A549 (cell line): ENCODE measurements at regions not wholly inside any gene's neighbourhood (a gene's known extent, or its start where the extent isn't known, plus 50 kb on each side); places are given as distances from the start of the nearest gene placed in this dataset.

Experiments used
- ATAC-seq, 2 experiments: fragments of 200-7000 bp in 1 of 2; fragments of >200 bp in 1 of 2; cut with Nextera tagmentation in 1 of 2; cut with Tn5 transposase in 1 of 2; 3 replicates each; pipeline versions ENCODE4 v1.8.0 to v1.9.1; 2018 to 2020; ENCODE audit warnings: mild to moderate bottlenecking in 1 of 2, moderate library complexity in 1 of 2
- CTCF ChIA-PET: fragments of 300-600 bp; sonication (Branson Sonifier 250); formaldehyde crosslinking; extraction: SDS; loops from one replicate; lab custom pipeline; 2021; ENCODE audit warnings: antibody characterized with exemption, inconsistent platforms; lab: Yijun Ruan, JAX
- POLR2A ChIA-PET: fragments of 350-600 bp; formaldehyde crosslinking; extraction: SDS; loops from one replicate; lab custom pipeline; 2021; ENCODE audit warnings: antibody characterized with exemption, inconsistent platforms; lab: Yijun Ruan, JAX
- DNase-seq, 2 experiments: peaks; one replicate each; pipeline versions ENCODE4 v3.0.0 to v3.0.0-alpha.2; 2011 to 2016; ENCODE audit warnings: low read depth in 1 of 2, low spot score in 1 of 2
- FAIRE-seq: peaks from 2 replicates; lab custom pipeline; 2011; peaks lifted over from hg19 to GRCh38; lab: Jason Lieb, UNC
- H3K27ac ChIP-seq, 2 experiments: fragments of >200 bp; sonication (Bioruptor Twin); formaldehyde crosslinking; 3 replicates each; pipeline ENCODE4 v1.5.1; 2016 to 2017
- H3K4me1 ChIP-seq: fragments of >200 bp; sonication (Bioruptor Twin); formaldehyde crosslinking; 3 replicates; pipeline ENCODE4 v1.6.1; 2016
- H3K4me2 ChIP-seq: fragments of >200 bp; sonication (Bioruptor Twin); formaldehyde crosslinking; 3 replicates; pipeline ENCODE4 v1.6.1; 2016
- H3K4me3 ChIP-seq: fragments of >200 bp; sonication (Bioruptor Twin); formaldehyde crosslinking; 3 replicates; pipeline ENCODE4 v1.5.1; 2016
- H3K9me3 ChIP-seq: fragments of >200 bp; sonication (Bioruptor Twin); formaldehyde crosslinking; 3 replicates; pipeline ENCODE4 v1.6.1; 2016
- CBX2 ChIP-seq: fragments of 200-600 bp; sonication (generic); IDR thresholded peaks from 2 replicates; pipeline ENCODE4 v1.6.1; 2016; ENCODE audit warnings: low read depth, mild to moderate bottlenecking, borderline replicate concordance
- CEBPB ChIP-seq, 2 experiments: fragments of >200 bp in 1 of 2; sonication (Bioruptor Twin) in 1 of 2; formaldehyde crosslinking in 1 of 2; IDR thresholded peaks; 2 replicates each; pipeline ENCODE4 v1.6.1; 2012 to 2016
- CHD2 ChIP-seq: fragments of 150-350 bp; IDR thresholded peaks from 2 replicates; pipeline ENCODE4 v1.6.1; 2014; ENCODE audit warnings: low read length; ENCODE audit not compliant: partially characterized antibody
- CHD4 ChIP-seq: fragments of 200-600 bp; sonication (generic); IDR thresholded peaks from 2 replicates; pipeline ENCODE4 v1.6.1; 2016; ENCODE audit warnings: antibody characterized with exemption, mild to moderate bottlenecking, borderline replicate concordance
- CTCF ChIP-seq: fragments of >200 bp; sonication (Bioruptor Twin); formaldehyde crosslinking; IDR thresholded peaks from 3 replicates; pipeline ENCODE4 v1.5.1; 2016
- EHF ChIP-seq: fragments of 250-450 bp; sonication (Bioruptor Pico); IDR thresholded peaks from 2 replicates; pipeline ENCODE4 v1.5.0; 2020; ENCODE audit warnings: mild to moderate bottlenecking
- EHMT2 ChIP-seq: fragments of 200-600 bp; sonication (generic); IDR thresholded peaks from 2 replicates; pipeline ENCODE4 v1.6.1; 2016; ENCODE audit warnings: antibody characterized with exemption, low read depth, mild to moderate bottlenecking, moderate library complexity
- ELK1 ChIP-seq: fragments of 150-350 bp; IDR thresholded peaks from 2 replicates; pipeline ENCODE4 v1.6.1; 2014; ENCODE audit warnings: low read depth, mild to moderate bottlenecking, low read length
- EP300 ChIP-seq, 2 experiments: fragments of >200 bp; sonication (Bioruptor Twin); formaldehyde crosslinking; IDR thresholded peaks; 2 replicates in 1 of 2; 3 replicates in 1 of 2; pipeline ENCODE4 v1.6.1; 2016 to 2017
- FOSL2 ChIP-seq, 2 experiments: fragments of 450-650 bp in 1 of 2; fragments of >200 bp in 1 of 2; sonication (Bioruptor Twin) in 1 of 2; formaldehyde crosslinking; IDR thresholded peaks; 2 replicates each; pipeline versions ENCODE4 v1.5.0 to v1.6.1; 2016 to 2020; ENCODE audit warnings: mild to moderate bottlenecking in 1 of 2, moderate library complexity in 1 of 2
- GATA3 ChIP-seq: IDR thresholded peaks from 2 replicates; pipeline ENCODE4 v1.6.1; 2012; ENCODE audit warnings: borderline replicate concordance
- HDAC2 ChIP-seq: fragments of 200-600 bp; sonication (generic); IDR thresholded peaks from 2 replicates; pipeline ENCODE4 v1.6.1; 2016
- HMGXB4 ChIP-seq: fragments of 250-450 bp; sonication (Bioruptor Pico); IDR thresholded peaks from 2 replicates; pipeline ENCODE4 v1.5.0; 2021; ENCODE audit warnings: mild to moderate bottlenecking, moderate library complexity, borderline replicate concordance
- HOXB5 ChIP-seq: fragments of 250-450 bp; sonication (Bioruptor Pico); IDR thresholded peaks from 2 replicates; pipeline ENCODE4 v1.5.0; 2020; ENCODE audit warnings: mild to moderate bottlenecking, moderate library complexity
- MYC ChIP-seq: IDR thresholded peaks from 2 replicates; pipeline ENCODE4 v1.6.1; 2012; ENCODE audit warnings: mild to moderate bottlenecking, inconsistent platforms, low read length, improper control_type of control experiment, borderline replicate concordance
- NPAS2 ChIP-seq: fragments of 250-450 bp; sonication (Bioruptor Pico); IDR thresholded peaks from 2 replicates; pipeline ENCODE4 v1.8.0; 2022; ENCODE audit warnings: mild to moderate bottlenecking, moderate library complexity, borderline replicate concordance
- RAD21 ChIP-seq, 2 experiments: fragments of >200 bp in 1 of 2; sonication (Bioruptor Twin) in 1 of 2; formaldehyde crosslinking in 1 of 2; IDR thresholded peaks in 1 of 2; conservative IDR thresholded peaks in 1 of 2; 2 replicates in 1 of 2; 3 replicates in 1 of 2; pipeline ENCODE4 v1.6.1; 2012 to 2018; ENCODE audit warnings: inconsistent platforms in 1 of 2
- RCOR1 ChIP-seq: fragments of 150-350 bp; IDR thresholded peaks from 2 replicates; pipeline ENCODE4 v1.6.1; 2014; ENCODE audit warnings: antibody characterized with exemption, low read length, low read depth
- RFX5 ChIP-seq: fragments of 450-650 bp; IDR thresholded peaks from 2 replicates; pipeline ENCODE4 v1.7.1; 2014; ENCODE audit warnings: antibody characterized with exemption, mild to moderate bottlenecking, moderate library complexity
- RNF2 ChIP-seq: fragments of 200-600 bp; sonication (generic); IDR thresholded peaks from 2 replicates; pipeline ENCODE4 v1.6.1; 2016; ENCODE audit warnings: low read depth, mild to moderate bottlenecking, antibody characterized with exemption, moderate library complexity, borderline replicate concordance
- SMC3 ChIP-seq: fragments of >200 bp; sonication (Bioruptor Twin); formaldehyde crosslinking; IDR thresholded peaks from 3 replicates; pipeline ENCODE4 v1.6.1; 2018; ENCODE audit warnings: inconsistent platforms
- ZC3H11A ChIP-seq: fragments of 450-650 bp; IDR thresholded peaks from 2 replicates; pipeline ENCODE4 v1.6.1; 2014; ENCODE audit warnings: antibody characterized with exemption, mild to moderate bottlenecking
- ZFP36 ChIP-seq: fragments of 450-650 bp; IDR thresholded peaks from 2 replicates; pipeline ENCODE4 v1.6.1; 2014; ENCODE audit warnings: borderline replicate concordance; ENCODE audit not compliant: partially characterized antibody
- WGBS: methylation state at CpG from one replicate; pipeline ENCODE4 v1.1.6; 2017; ENCODE audit errors: missing lambda C conversion rate; 5-methylcytosine and 5-hydroxymethylcytosine counted together
- TF ChIP-seq, protein P1 (sequence below): fragments of >200 bp; sonication (Bioruptor Twin); formaldehyde crosslinking; IDR thresholded peaks from 2 replicates; pipeline ENCODE4 v1.6.1; 2016
- TF ChIP-seq, protein P2 (sequence below): IDR thresholded peaks from 2 replicates; pipeline ENCODE4 v1.6.1; 2012

DNA sequence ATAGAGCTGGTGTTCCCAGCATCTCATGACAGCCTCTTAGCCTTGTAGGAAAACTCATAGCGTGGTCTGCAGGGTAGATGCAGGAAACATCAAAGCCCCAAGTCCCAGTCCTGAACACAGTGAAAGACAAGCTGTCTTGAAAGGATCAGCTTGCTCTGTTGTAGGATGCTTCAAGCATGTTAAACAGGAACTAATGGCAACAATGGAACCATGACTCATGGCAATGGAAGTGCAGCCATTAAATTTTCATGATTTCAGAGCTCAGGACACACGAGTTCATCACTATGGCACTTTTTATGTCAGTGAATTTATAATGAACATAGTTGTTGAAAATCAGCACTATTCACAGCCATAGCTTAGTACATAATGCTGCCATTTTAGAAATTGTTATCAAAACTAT is 367.7 kb downstream of the KIF16B start:
- ChIA-PET CTCF (interaction anchor here (1.0 kb wide), 1 partner anchor 270 kb away, joined by 4 read pairs; no protein-coding TSS in a partner anchor), POLR2A (no interaction called here)
- Histone ChIP-seq H3K4me1 (no peaks in the 10 kb centered on the region), H3K27ac (no peak overlapping the region), H3K4me3 (no peak overlapping the region), H3K9me3 (no peaks in the 10 kb centered on the region), H3K4me2 (no peak overlapping the region)
- TF ChIP-seq ZFP36, result no peak
- no peak for TF ChIP-seq MYC
- TF ChIP-seq RAD21 (conservative IDR thresholded peaks at IDR 0.05 in 1 of 2, IDR thresholded peaks at IDR 0.05 in 1 of 2), result no peak
- no peak for TF ChIP-seq CHD2
- TF ChIP-seq EP300 (IDR thresholded peaks at IDR 0.05), result no peak
- TF ChIP-seq GATA3, result no peak
- no peak for TF ChIP-seq CHD4
- TF ChIP-seq HOXB5 (CRISPR knock-in tag), result no peak
- no peak for TF ChIP-seq CEBPB (IDR thresholded peaks at IDR 0.05)
- TF ChIP-seq ZC3H11A, result no peak
- TF ChIP-seq, protein P1, sequence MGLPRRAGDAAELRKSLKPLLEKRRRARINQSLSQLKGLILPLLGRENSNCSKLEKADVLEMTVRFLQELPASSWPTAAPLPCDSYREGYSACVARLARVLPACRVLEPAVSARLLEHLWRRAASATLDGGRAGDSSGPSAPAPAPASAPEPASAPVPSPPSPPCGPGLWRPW, result no peak
- TF ChIP-seq, protein P2, sequence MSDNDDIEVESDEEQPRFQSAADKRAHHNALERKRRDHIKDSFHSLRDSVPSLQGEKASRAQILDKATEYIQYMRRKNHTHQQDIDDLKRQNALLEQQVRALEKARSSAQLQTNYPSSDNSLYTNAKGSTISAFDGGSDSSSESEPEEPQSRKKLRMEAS, result no peak
- no peak for TF ChIP-seq FOSL2 (IDR thresholded peaks at IDR 0.05)
- TF ChIP-seq FOSL2 (CRISPR knock-in tag; IDR thresholded peaks at IDR 0.05), result no peak
- no peak for TF ChIP-seq HMGXB4 (CRISPR knock-in tag)
- no peak for TF ChIP-seq CTCF
- TF ChIP-seq EHF (CRISPR knock-in tag), result no peak
- no peak for TF ChIP-seq HDAC2
- no peak for TF ChIP-seq EHMT2
- no peak for TF ChIP-seq CBX2
- TF ChIP-seq RCOR1, result no peak
- no peak for DNase-seq
- WGBS, result 1% methylated on average over 2 of the region's 2 CpGs
- no peak for ATAC-seq
- FAIRE-seq, result no peak

- ChIA-PET CTCF (interaction anchor here (1.2 kb wide), 1 partner anchor 14 kb away, joined by 3 read pairs; no protein-coding TSS in a partner anchor), POLR2A (no interaction called here)
- TF ChIP-seq RFX5, result no peak
- TF ChIP-seq, protein P2, result no peak
- no peak for TF ChIP-seq CHD4
- TF ChIP-seq NPAS2 (CRISPR knock-in tag), result no peak
- TF ChIP-seq RNF2, result no peak
- no peak for TF ChIP-seq SMC3
- no peak for TF ChIP-seq EHMT2
- TF ChIP-seq ELK1, result no peak
- no peak for TF ChIP-seq RAD21 (conservative IDR thresholded peaks at IDR 0.05 in 1 of 2, IDR thresholded peaks at IDR 0.05 in 1 of 2)
- FAIRE-seq, result no peak
- ATAC-seq, result no peak
- peaks cover 5% of the 10 kb centered on the region; the same call in 2 of the 3 replicates for H3K9me3 ChIP-seq
- H3K4me1 ChIP-seq, result no peaks in the 10 kb centered on the region
- H3K4me2 ChIP-seq, result no peak overlapping the region
- DNase-seq, result no peak
- no peak overlapping the region for H3K27ac ChIP-seq
- H3K4me3 ChIP-seq, result no peak overlapping the region
These were observed 370.2 kb downstream of the KIF16B start for GRCh38 chr20:16203096-16203495.
